NCI-H2107 (cell line): ENCODE measurements at regions not wholly inside any gene's neighbourhood (a gene's known extent, or its start where the extent isn't known, plus 50 kb on each side); places are given as distances from the start of the nearest gene placed in this dataset.

Source experiments
- DNase-seq: peaks from one replicate; lab custom pipeline; 2025; lab: John Stamatoyannopoulos, UW

- DNase-seq: no peak
Measured at GRCh38 chr2:145721681-145722080, 1201.8 kb upstream of the ZEB2 start.

GRCh38 chr2:145715601-145716000, 1195.7 kb upstream of the ZEB2 start:
- no peak for DNase-seq

- no peak for DNase-seq
Measured at GRCh38 chr2:145710303-145710702, 1190.4 kb upstream of the ZEB2 start.

- DNase-seq: no peak
Measured at GRCh38 chr2:145702305-145702704, 1182.4 kb upstream of the ZEB2 start.

- no peak for DNase-seq
Measured at GRCh38 chr2:145692971-145693478, 1173.1 kb upstream of the ZEB2 start.

- no peak for DNase-seq
Measured at GRCh38 chr2:145691659-145692058, 1171.7 kb upstream of the ZEB2 start.

- DNase-seq: no peak
Measured at GRCh38 chr2:145690183-145690778, 1170.4 kb upstream of the ZEB2 start.

- DNase-seq: no peak
Measured at GRCh38 chr2:145689277-145689676, 1169.4 kb upstream of the ZEB2 start.

GRCh38 chr2:145688156-145688555, 1168.2 kb upstream of the ZEB2 start:
- DNase-seq: no peak

- DNase-seq: no peak
Measured at GRCh38 chr2:145687442-145688134, 1167.7 kb upstream of the ZEB2 start.

GRCh38 chr2:145685383-145686050, 1165.6 kb upstream of the ZEB2 start:
- no peak for DNase-seq

GRCh38 chr2:145682546-145683157, 1162.7 kb upstream of the ZEB2 start:
- DNase-seq: no peak

- no peak for DNase-seq
Measured at GRCh38 chr2:145680276-145680675, 1160.4 kb upstream of the ZEB2 start.

GRCh38 chr2:145677371-145677770, 1157.5 kb upstream of the ZEB2 start:
- no peak for DNase-seq

GRCh38 chr2:145674705-145675104, 1154.8 kb upstream of the ZEB2 start:
- no peak for DNase-seq

- DNase-seq: no peak
Measured at GRCh38 chr2:145669301-145669700, 1149.4 kb upstream of the ZEB2 start.

- no peak for DNase-seq
Measured at GRCh38 chr2:145666552-145666951, 1146.6 kb upstream of the ZEB2 start.

GRCh38 chr2:145657265-145657664, 1137.3 kb upstream of the ZEB2 start:
- no peak for DNase-seq

- DNase-seq: no peak
Measured at GRCh38 chr2:145655165-145655765, 1135.3 kb upstream of the ZEB2 start.

- no peak for DNase-seq
Measured at GRCh38 chr2:145654746-145655145, 1134.8 kb upstream of the ZEB2 start.

- no peak for DNase-seq
Measured at GRCh38 chr2:145654156-145654555, 1134.2 kb upstream of the ZEB2 start.

GRCh38 chr2:145653553-145653952, 1133.6 kb upstream of the ZEB2 start:
- no peak for DNase-seq
